ENCODE measurements at regions not wholly inside any gene's neighbourhood (a gene's known extent, or its start where the extent isn't known, plus 50 kb on each side); places are given as distances from the start of the nearest gene placed in this dataset.
"Not testable (repeated sequence)": the region's sequence is repeated elsewhere in the genome, so short reads cannot be mapped to it uniquely, and the experiment has no call there.

GRCh38 chr4:124123721-124124120, 588.8 kb downstream of the ANKRD50 start:
- no peak overlapping the region for H3K4me3 ChIP-seq (ENCODE audit: low read length)
- no peaks in the 10 kb centered on the region for H3K4me1 ChIP-seq (ENCODE audit: control insufficient read depth, insufficient read depth, low read length)
- no peaks in the 10 kb centered on the region for H3K36me3 ChIP-seq (ENCODE audit: control insufficient read depth, insufficient read depth, low read length)
- H3K9ac ChIP-seq (ENCODE audit: low read length): no peak overlapping the region
- no peak overlapping the region for H3K27ac ChIP-seq (ENCODE audit: low read depth, low read length)
- no peaks in the 10 kb centered on the region for H3K27me3 ChIP-seq (ENCODE audit: control insufficient read depth, insufficient read depth, low read length)

GRCh38 chr4:124131324-124131723, 581.2 kb downstream of the ANKRD50 start:
- not testable (repeated sequence) for H3K4me3 ChIP-seq (ENCODE audit: low read length); H3K27me3 ChIP-seq (ENCODE audit: control insufficient read depth, insufficient read depth, low read length); H3K36me3 ChIP-seq (ENCODE audit: control insufficient read depth, insufficient read depth, low read length)

GRCh38 chr4:124132161-124132560, 580.4 kb downstream of the ANKRD50 start:
- H3K9ac ChIP-seq (ENCODE audit: low read length): no peak overlapping the region
- H3K4me1 ChIP-seq (ENCODE audit: control insufficient read depth, insufficient read depth, low read length): peaks cover 3% of the 10 kb centered on the region
- H3K27ac ChIP-seq (ENCODE audit: low read depth, low read length): no peak overlapping the region
- no peaks in the 10 kb centered on the region for H3K27me3 ChIP-seq (ENCODE audit: control insufficient read depth, insufficient read depth, low read length)
- no peaks in the 10 kb centered on the region for H3K36me3 ChIP-seq (ENCODE audit: control insufficient read depth, insufficient read depth, low read length)
- H3K4me3 ChIP-seq (ENCODE audit: low read length): no peak overlapping the region

More at GRCh38 chr4:124131324-124131723, 581.2 kb downstream of the ANKRD50 start:
- H3K4me1 ChIP-seq (ENCODE audit: control insufficient read depth, insufficient read depth, low read length); H3K27ac ChIP-seq (ENCODE audit: low read depth, low read length); H3K9ac ChIP-seq (ENCODE audit: low read length): not testable (repeated sequence)

GRCh38 chr4:124133753-124134152, 578.8 kb downstream of the ANKRD50 start:
- Histone ChIP-seq H3K27ac (ENCODE audit: low read depth, low read length) (no peak overlapping the region), H3K4me3 (ENCODE audit: low read length) (no peak overlapping the region), H3K36me3 (ENCODE audit: control insufficient read depth, insufficient read depth, low read length) (no peaks in the 10 kb centered on the region), H3K9ac (ENCODE audit: low read length) (no peak overlapping the region), H3K4me1 (ENCODE audit: control insufficient read depth, insufficient read depth, low read length) (peaks cover 3% of the 10 kb centered on the region), H3K27me3 (ENCODE audit: control insufficient read depth, insufficient read depth, low read length) (no peaks in the 10 kb centered on the region)

- Histone ChIP-seq H3K27me3 (ENCODE audit: control insufficient read depth, insufficient read depth, low read length) (no peaks in the 10 kb centered on the region), H3K36me3 (ENCODE audit: control insufficient read depth, insufficient read depth, low read length) (no peaks in the 10 kb centered on the region), H3K4me3 (ENCODE audit: low read length) (no peak overlapping the region), H3K4me1 (ENCODE audit: control insufficient read depth, insufficient read depth, low read length) (peaks cover 3% of the 10 kb centered on the region), H3K9ac (ENCODE audit: low read length) (no peak overlapping the region), H3K27ac (ENCODE audit: low read depth, low read length) (no peak overlapping the region)
These were observed 577.1 kb downstream of the ANKRD50 start for GRCh38 chr4:124135409-124135813.

- no peak overlapping the region for H3K4me3 ChIP-seq (ENCODE audit: low read length)
- H3K9ac ChIP-seq (ENCODE audit: low read length): no peak overlapping the region
- H3K27me3 ChIP-seq (ENCODE audit: control insufficient read depth, insufficient read depth, low read length): no peaks in the 10 kb centered on the region
- no peak overlapping the region for H3K27ac ChIP-seq (ENCODE audit: low read depth, low read length)
- peaks cover 3% of the 10 kb centered on the region for H3K4me1 ChIP-seq (ENCODE audit: control insufficient read depth, insufficient read depth, low read length)
- no peaks in the 10 kb centered on the region for H3K36me3 ChIP-seq (ENCODE audit: control insufficient read depth, insufficient read depth, low read length)
These were observed 573.5 kb downstream of the ANKRD50 start for GRCh38 chr4:124139044-124139443.

GRCh38 chr4:124143632-124144031, 568.9 kb downstream of the ANKRD50 start:
- H3K27me3 ChIP-seq (ENCODE audit: control insufficient read depth, insufficient read depth, low read length): no peaks in the 10 kb centered on the region
- no peaks in the 10 kb centered on the region for H3K36me3 ChIP-seq (ENCODE audit: control insufficient read depth, insufficient read depth, low read length)
- no peak overlapping the region for H3K4me3 ChIP-seq (ENCODE audit: low read length)
- no peak overlapping the region for H3K27ac ChIP-seq (ENCODE audit: low read depth, low read length)
- H3K9ac ChIP-seq (ENCODE audit: low read length): no peak overlapping the region
- peaks cover 3% of the 10 kb centered on the region for H3K4me1 ChIP-seq (ENCODE audit: control insufficient read depth, insufficient read depth, low read length)

- Histone ChIP-seq H3K27ac (ENCODE audit: low read depth, low read length) (no peak overlapping the region), H3K27me3 (ENCODE audit: control insufficient read depth, insufficient read depth, low read length) (no peaks in the 10 kb centered on the region), H3K9ac (ENCODE audit: low read length) (no peak overlapping the region), H3K36me3 (ENCODE audit: control insufficient read depth, insufficient read depth, low read length) (no peaks in the 10 kb centered on the region), H3K4me1 (ENCODE audit: control insufficient read depth, insufficient read depth, low read length) (peaks cover 3% of the 10 kb centered on the region), H3K4me3 (ENCODE audit: low read length) (no peak overlapping the region)
These were observed 568.3 kb downstream of the ANKRD50 start for GRCh38 chr4:124144238-124144654.

GRCh38 chr4:124146068-124146467, 566.5 kb downstream of the ANKRD50 start:
- H3K27ac ChIP-seq (ENCODE audit: low read depth, low read length): no peak overlapping the region
- no peak overlapping the region for H3K9ac ChIP-seq (ENCODE audit: low read length)
- peaks cover 3% of the 10 kb centered on the region for H3K4me1 ChIP-seq (ENCODE audit: control insufficient read depth, insufficient read depth, low read length)
- no peak overlapping the region for H3K4me3 ChIP-seq (ENCODE audit: low read length)
- no peaks in the 10 kb centered on the region for H3K27me3 ChIP-seq (ENCODE audit: control insufficient read depth, insufficient read depth, low read length)
- H3K36me3 ChIP-seq (ENCODE audit: control insufficient read depth, insufficient read depth, low read length): no peaks in the 10 kb centered on the region

- H3K27ac ChIP-seq (ENCODE audit: low read depth, low read length): no peak overlapping the region
- no peaks in the 10 kb centered on the region for H3K4me1 ChIP-seq (ENCODE audit: control insufficient read depth, insufficient read depth, low read length)
- no peak overlapping the region for H3K9ac ChIP-seq (ENCODE audit: low read length)
- H3K4me3 ChIP-seq (ENCODE audit: low read length): no peak overlapping the region
- no peaks in the 10 kb centered on the region for H3K36me3 ChIP-seq (ENCODE audit: control insufficient read depth, insufficient read depth, low read length)
- H3K27me3 ChIP-seq (ENCODE audit: control insufficient read depth, insufficient read depth, low read length): no peaks in the 10 kb centered on the region
These were observed 561.5 kb downstream of the ANKRD50 start for GRCh38 chr4:124151031-124151430.

GRCh38 chr4:124152132-124152531, 560.4 kb downstream of the ANKRD50 start:
- Histone ChIP-seq H3K4me3 (ENCODE audit: low read length) (no peak overlapping the region), H3K27me3 (ENCODE audit: control insufficient read depth, insufficient read depth, low read length) (no peaks in the 10 kb centered on the region), H3K9ac (ENCODE audit: low read length) (no peak overlapping the region), H3K36me3 (ENCODE audit: control insufficient read depth, insufficient read depth, low read length) (no peaks in the 10 kb centered on the region), H3K27ac (ENCODE audit: low read depth, low read length) (no peak overlapping the region), H3K4me1 (ENCODE audit: control insufficient read depth, insufficient read depth, low read length) (no peaks in the 10 kb centered on the region)

GRCh38 chr4:124155239-124155638, 557.3 kb downstream of the ANKRD50 start:
- Histone ChIP-seq H3K4me1 (ENCODE audit: control insufficient read depth, insufficient read depth, low read length) (no peaks in the 10 kb centered on the region), H3K4me3 (ENCODE audit: low read length) (no peak overlapping the region), H3K9ac (ENCODE audit: low read length) (no peak overlapping the region), H3K27ac (ENCODE audit: low read depth, low read length) (no peak overlapping the region), H3K36me3 (ENCODE audit: control insufficient read depth, insufficient read depth, low read length) (no peaks in the 10 kb centered on the region), H3K27me3 (ENCODE audit: control insufficient read depth, insufficient read depth, low read length) (no peaks in the 10 kb centered on the region)

GRCh38 chr4:124157396-124158083, 555.0 kb downstream of the ANKRD50 start:
- Histone ChIP-seq H3K36me3 (ENCODE audit: control insufficient read depth, insufficient read depth, low read length) (no peaks in the 10 kb centered on the region), H3K4me3 (ENCODE audit: low read length) (no peak overlapping the region), H3K27me3 (ENCODE audit: control insufficient read depth, insufficient read depth, low read length) (no peaks in the 10 kb centered on the region), H3K27ac (ENCODE audit: low read depth, low read length) (no peak overlapping the region), H3K4me1 (ENCODE audit: control insufficient read depth, insufficient read depth, low read length) (no peaks in the 10 kb centered on the region), H3K9ac (ENCODE audit: low read length) (no peak overlapping the region)
